WTC11 (cell line): ENCODE measurements at regions not wholly inside any gene's neighbourhood (a gene's known extent, or its start where the extent isn't known, plus 50 kb on each side); places are given as distances from the start of the nearest gene placed in this dataset.

Experiments
- ATAC-seq: fragments of 200-7000 bp; cut with Tn5 transposase; 2 replicates; pipeline ENCODE4 v1.10.0; 2021; ENCODE audit warnings: mild to moderate bottlenecking, moderate library complexity
- CTCF ChIA-PET: fragments of 300-600 bp; sonication (Branson Sonifier 250); formaldehyde crosslinking; loops from one replicate; lab custom pipeline; 2021; ENCODE audit warnings: antibody characterized with exemption; lab: Charles Lee
- POLR2A ChIA-PET: fragments of 350-600 bp; sonication (Branson Sonifier 250); formaldehyde crosslinking; loops from one replicate; lab custom pipeline; 2021; ENCODE audit warnings: antibody characterized with exemption; lab: Charles Lee
- DNase-seq: peaks from one replicate; pipeline ENCODE4 v3.0.0; 2021; ENCODE audit warnings: low spot score
- H3K27ac Mint-ChIP-seq: 2 replicates; pipeline ENCODE4 v1.8.0; 2021; ENCODE audit warnings: mixed read lengths
- H3K27me3 Mint-ChIP-seq: 2 replicates; pipeline ENCODE4 v1.8.0; 2021; ENCODE audit warnings: low read depth, mild to moderate bottlenecking, moderate library complexity, mixed read lengths
- H3K36me3 Mint-ChIP-seq: 2 replicates; pipeline ENCODE4 v1.8.0; 2021; ENCODE audit warnings: mixed read lengths
- H3K4me1 Mint-ChIP-seq: 2 replicates; pipeline ENCODE4 v1.8.0; 2022; ENCODE audit warnings: mixed read lengths
- H3K4me3 Mint-ChIP-seq: 2 replicates; pipeline ENCODE4 v1.8.0; 2021; ENCODE audit warnings: mild to moderate bottlenecking, moderate library complexity, mixed read lengths
- H3K9me3 Mint-ChIP-seq: 2 replicates; pipeline ENCODE4 v1.8.0; 2021; ENCODE audit warnings: mixed read lengths
- CBFB ChIP-seq: sonication (generic); formaldehyde crosslinking; IDR thresholded peaks from 2 replicates; pipeline ENCODE4 v1.8.1; 2022; ENCODE audit warnings: mild to moderate bottlenecking, low read depth, missing genetic modification reagents
- CREB1 ChIP-seq: sonication (generic); formaldehyde crosslinking; IDR thresholded peaks from 2 replicates; pipeline ENCODE4 v1.8.0; 2023; ENCODE audit warnings: mild to moderate bottlenecking, missing genetic modification reagents
- FOXP4 ChIP-seq: sonication (generic); formaldehyde crosslinking; IDR thresholded peaks from 2 replicates; pipeline ENCODE4 v1.8.0; 2022; ENCODE audit warnings: mild to moderate bottlenecking, missing genetic modification reagents
- GTF2I ChIP-seq: fragments of 250-450 bp; sonication (Bioruptor Pico); conservative IDR thresholded peaks from 2 replicates; pipeline ENCODE4 v1.4.0; 2021; ENCODE audit warnings: mild to moderate bottlenecking
- MXD4 ChIP-seq: fragments of 250-450 bp; sonication (Bioruptor Pico); IDR thresholded peaks from 2 replicates; pipeline ENCODE4 v1.8.0; 2021; ENCODE audit warnings: mild to moderate bottlenecking, moderate library complexity, borderline replicate concordance
- NFATC4 ChIP-seq: fragments of 250-450 bp; sonication (Bioruptor Pico); IDR thresholded peaks from 2 replicates; pipeline ENCODE4 v1.9.0; 2021; ENCODE audit warnings: mild to moderate bottlenecking
- NR1H2 ChIP-seq: sonication (generic); formaldehyde crosslinking; IDR thresholded peaks from 2 replicates; pipeline ENCODE4 v1.9.0; 2021; ENCODE audit warnings: mild to moderate bottlenecking, moderate library complexity, missing genetic modification reagents
- PRRX2 ChIP-seq: fragments of 250-450 bp; sonication (Bioruptor Pico); IDR thresholded peaks from 2 replicates; pipeline ENCODE4 v1.8.0; 2021; ENCODE audit warnings: mild to moderate bottlenecking
- SMAD3 ChIP-seq: sonication (generic); formaldehyde crosslinking; IDR thresholded peaks from 2 replicates; pipeline ENCODE4 v1.8.0; 2022; ENCODE audit warnings: missing genetic modification reagents, mild to moderate bottlenecking, borderline replicate concordance
- SOX15 ChIP-seq: fragments of 250-450 bp; sonication (Bioruptor Pico); IDR thresholded peaks from 2 replicates; pipeline ENCODE4 v1.9.0; 2021; ENCODE audit warnings: mild to moderate bottlenecking
- TCF7 ChIP-seq: sonication (generic); formaldehyde crosslinking; IDR thresholded peaks from 2 replicates; pipeline ENCODE4 v1.8.0; 2022; ENCODE audit warnings: mild to moderate bottlenecking, low read depth, missing genetic modification reagents, moderate library complexity
- TEAD4 ChIP-seq: sonication (generic); formaldehyde crosslinking; IDR thresholded peaks from 2 replicates; pipeline ENCODE4 v1.8.0; 2022; ENCODE audit warnings: mild to moderate bottlenecking, missing genetic modification reagents
- ZNF121 ChIP-seq: sonication (generic); formaldehyde crosslinking; IDR thresholded peaks from 2 replicates; pipeline ENCODE4 v1.8.0; 2023; ENCODE audit warnings: missing genetic modification reagents
- ZNF219 ChIP-seq: sonication (generic); formaldehyde crosslinking; IDR thresholded peaks from 2 replicates; pipeline ENCODE4 v1.8.0; 2023; ENCODE audit warnings: missing genetic modification reagents, mild to moderate bottlenecking, borderline replicate concordance
- ZNF232 ChIP-seq: sonication (generic); formaldehyde crosslinking; IDR thresholded peaks from 2 replicates; pipeline ENCODE4 v1.8.0; 2022; ENCODE audit warnings: mild to moderate bottlenecking, missing genetic modification reagents
- ZNF263 ChIP-seq: sonication (generic); formaldehyde crosslinking; IDR thresholded peaks from 2 replicates; pipeline ENCODE4 v1.8.1; 2022; ENCODE audit warnings: low read depth, mild to moderate bottlenecking, moderate library complexity, missing genetic modification reagents
- ZNF281 ChIP-seq: sonication (generic); formaldehyde crosslinking; IDR thresholded peaks from 2 replicates; pipeline ENCODE4 v1.8.0; 2023; ENCODE audit warnings: mild to moderate bottlenecking, missing genetic modification reagents
- ZNF671 ChIP-seq: fragments of 250-450 bp; sonication (Bioruptor Pico); IDR thresholded peaks from 2 replicates; pipeline ENCODE4 v1.8.0; 2021; ENCODE audit warnings: mild to moderate bottlenecking
- TF ChIP-seq, protein P1 (sequence below): sonication (generic); formaldehyde crosslinking; IDR thresholded peaks from 2 replicates; pipeline ENCODE4 v1.8.1; 2023; ENCODE audit warnings: mild to moderate bottlenecking, missing genetic modification reagents
- TF ChIP-seq, protein P2 (sequence below): sonication (generic); formaldehyde crosslinking; IDR thresholded peaks from 2 replicates; pipeline ENCODE4 v1.8.0; 2022; ENCODE audit warnings: mild to moderate bottlenecking, missing genetic modification reagents
- TF ChIP-seq, protein P3 (sequence below): sonication (generic); formaldehyde crosslinking; IDR thresholded peaks from 2 replicates; pipeline ENCODE4 v1.8.1; 2022; ENCODE audit warnings: low read depth, missing genetic modification reagents, borderline replicate concordance
- TF ChIP-seq, protein P4 (sequence below): sonication (generic); formaldehyde crosslinking; IDR thresholded peaks from 2 replicates; pipeline ENCODE4 v1.8.1; 2023; ENCODE audit warnings: mild to moderate bottlenecking, missing genetic modification reagents

- H3K4me1 Mint-ChIP-seq, result peaks cover 11% of the 10 kb centered on the region
- H3K9me3 Mint-ChIP-seq, result peaks cover 25% of the 10 kb centered on the region
- DNase-seq (no peak), ATAC-seq (no peak)
- no peaks in the 10 kb centered on the region; the same call in 1 of the 2 replicates for H3K27me3 Mint-ChIP-seq
- peaks cover 21% of the 10 kb centered on the region for H3K36me3 Mint-ChIP-seq
- POLR2A ChIA-PET, result no interaction called here
- CTCF ChIA-PET, result no interaction called here
- TF ChIP-seq NR1H2, result no peak
- TF ChIP-seq, all 79 proteins: peak for 0
- Mint-ChIP-seq H3K27ac (0 out of 2 replicates have a peak overlapping the region, but pooled peaks have one; percentile 41), H3K4me3 (no peak overlapping the region)
Observed at GRCh38 chr12:124170760-124171159, 124.1 kb upstream of the RFLNA start.

GRCh38 chr12:124171231-124171979, 123.5 kb upstream of the RFLNA start:
- H3K27me3 Mint-ChIP-seq, result no peaks in the 10 kb centered on the region; the same call in 1 of the 2 replicates
- ChIA-PET POLR2A (no interaction called here), CTCF (no interaction called here)
- no peak for DNase-seq
- H3K36me3 Mint-ChIP-seq, result peaks cover 17% of the 10 kb centered on the region
- no peak overlapping the region for H3K27ac Mint-ChIP-seq
- H3K9me3 Mint-ChIP-seq, result peaks cover 23% of the 10 kb centered on the region
- peaks cover 15% of the 10 kb centered on the region for H3K4me1 Mint-ChIP-seq
- no peak overlapping the region for H3K4me3 Mint-ChIP-seq
- ATAC-seq, result no peak
- no peak for TF ChIP-seq TEAD4
- no peak for TF ChIP-seq TCF7
- TF ChIP-seq, protein P1, sequence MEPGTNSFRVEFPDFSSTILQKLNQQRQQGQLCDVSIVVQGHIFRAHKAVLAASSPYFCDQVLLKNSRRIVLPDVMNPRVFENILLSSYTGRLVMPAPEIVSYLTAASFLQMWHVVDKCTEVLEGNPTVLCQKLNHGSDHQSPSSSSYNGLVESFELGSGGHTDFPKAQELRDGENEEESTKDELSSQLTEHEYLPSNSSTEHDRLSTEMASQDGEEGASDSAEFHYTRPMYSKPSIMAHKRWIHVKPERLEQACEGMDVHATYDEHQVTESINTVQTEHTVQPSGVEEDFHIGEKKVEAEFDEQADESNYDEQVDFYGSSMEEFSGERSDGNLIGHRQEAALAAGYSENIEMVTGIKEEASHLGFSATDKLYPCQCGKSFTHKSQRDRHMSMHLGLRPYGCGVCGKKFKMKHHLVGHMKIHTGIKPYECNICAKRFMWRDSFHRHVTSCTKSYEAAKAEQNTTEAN (CRISPR knock-in tag), result no peak
- TF ChIP-seq PRRX2 (CRISPR knock-in tag), result no peak
- TF ChIP-seq SOX15, result no peak
- TF ChIP-seq CREB1, result no peak
- TF ChIP-seq, protein P2, sequence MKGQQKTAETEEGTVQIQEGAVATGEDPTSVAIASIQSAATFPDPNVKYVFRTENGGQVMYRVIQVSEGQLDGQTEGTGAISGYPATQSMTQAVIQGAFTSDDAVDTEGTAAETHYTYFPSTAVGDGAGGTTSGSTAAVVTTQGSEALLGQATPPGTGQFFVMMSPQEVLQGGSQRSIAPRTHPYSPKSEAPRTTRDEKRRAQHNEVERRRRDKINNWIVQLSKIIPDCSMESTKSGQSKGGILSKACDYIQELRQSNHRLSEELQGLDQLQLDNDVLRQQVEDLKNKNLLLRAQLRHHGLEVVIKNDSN, result no peak
- TF ChIP-seq ZNF671 (CRISPR knock-in tag), result no peak
- no peak for TF ChIP-seq NFATC4 (CRISPR knock-in tag)
- TF ChIP-seq, protein P3, sequence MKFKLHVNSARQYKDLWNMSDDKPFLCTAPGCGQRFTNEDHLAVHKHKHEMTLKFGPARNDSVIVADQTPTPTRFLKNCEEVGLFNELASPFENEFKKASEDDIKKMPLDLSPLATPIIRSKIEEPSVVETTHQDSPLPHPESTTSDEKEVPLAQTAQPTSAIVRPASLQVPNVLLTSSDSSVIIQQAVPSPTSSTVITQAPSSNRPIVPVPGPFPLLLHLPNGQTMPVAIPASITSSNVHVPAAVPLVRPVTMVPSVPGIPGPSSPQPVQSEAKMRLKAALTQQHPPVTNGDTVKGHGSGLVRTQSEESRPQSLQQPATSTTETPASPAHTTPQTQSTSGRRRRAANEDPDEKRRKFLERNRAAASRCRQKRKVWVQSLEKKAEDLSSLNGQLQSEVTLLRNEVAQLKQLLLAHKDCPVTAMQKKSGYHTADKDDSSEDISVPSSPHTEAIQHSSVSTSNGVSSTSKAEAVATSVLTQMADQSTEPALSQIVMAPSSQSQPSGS (CRISPR knock-in tag), result no peak
- TF ChIP-seq SMAD3 (CRISPR knock-in tag), result no peak
- no peak for TF ChIP-seq GTF2I
- TF ChIP-seq ZNF219 (CRISPR knock-in tag), result no peak
- TF ChIP-seq ZNF121 (CRISPR knock-in tag), result no peak; the same call in 1 of the 2 replicates
- no peak for TF ChIP-seq MXD4 (CRISPR knock-in tag)
- TF ChIP-seq CBFB (CRISPR knock-in tag), result no peak

DNA sequence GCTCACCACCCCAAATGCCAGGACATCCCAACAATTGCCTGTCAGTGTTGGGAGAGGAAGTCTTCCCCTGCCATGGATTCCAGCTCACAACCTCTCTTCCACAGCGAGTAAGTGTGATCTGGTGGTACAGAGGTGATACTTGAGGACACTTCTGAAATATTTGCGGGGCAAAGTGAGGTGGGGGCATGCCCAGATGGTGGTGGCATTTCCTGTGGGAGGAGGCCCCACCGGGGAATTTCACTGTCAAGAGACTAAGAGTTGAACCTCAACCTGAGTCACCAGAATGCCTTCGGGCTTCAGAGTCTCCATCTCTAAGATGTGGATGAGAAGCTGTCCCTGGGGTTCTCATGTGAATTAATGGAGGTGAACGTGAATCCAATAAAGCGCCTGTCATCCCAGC, 122.3 kb upstream of the RFLNA start:
- Mint-ChIP-seq H3K27me3 (no peaks in the 10 kb centered on the region; the same call in 1 of the 2 replicates), H3K27ac (no peak overlapping the region), H3K36me3 (peaks cover 12% of the 10 kb centered on the region), H3K4me1 (peaks cover 28% of the 10 kb centered on the region), H3K4me3 (no peak overlapping the region), H3K9me3 (peaks cover 20% of the 10 kb centered on the region)
- no peak for DNase-seq
- ATAC-seq, result no peak
- POLR2A ChIA-PET, result interaction anchor here (1.1 kb wide), 1 partner anchor 12 kb away, joined by 9 read pairs; no protein-coding TSS in a partner anchor
- CTCF ChIA-PET, result no interaction called here
- no peak for TF ChIP-seq ZNF263 (CRISPR knock-in tag)
- TF ChIP-seq ZNF219 (CRISPR knock-in tag), result no peak
- TF ChIP-seq ZNF281, result no peak
- TF ChIP-seq, protein P4, sequence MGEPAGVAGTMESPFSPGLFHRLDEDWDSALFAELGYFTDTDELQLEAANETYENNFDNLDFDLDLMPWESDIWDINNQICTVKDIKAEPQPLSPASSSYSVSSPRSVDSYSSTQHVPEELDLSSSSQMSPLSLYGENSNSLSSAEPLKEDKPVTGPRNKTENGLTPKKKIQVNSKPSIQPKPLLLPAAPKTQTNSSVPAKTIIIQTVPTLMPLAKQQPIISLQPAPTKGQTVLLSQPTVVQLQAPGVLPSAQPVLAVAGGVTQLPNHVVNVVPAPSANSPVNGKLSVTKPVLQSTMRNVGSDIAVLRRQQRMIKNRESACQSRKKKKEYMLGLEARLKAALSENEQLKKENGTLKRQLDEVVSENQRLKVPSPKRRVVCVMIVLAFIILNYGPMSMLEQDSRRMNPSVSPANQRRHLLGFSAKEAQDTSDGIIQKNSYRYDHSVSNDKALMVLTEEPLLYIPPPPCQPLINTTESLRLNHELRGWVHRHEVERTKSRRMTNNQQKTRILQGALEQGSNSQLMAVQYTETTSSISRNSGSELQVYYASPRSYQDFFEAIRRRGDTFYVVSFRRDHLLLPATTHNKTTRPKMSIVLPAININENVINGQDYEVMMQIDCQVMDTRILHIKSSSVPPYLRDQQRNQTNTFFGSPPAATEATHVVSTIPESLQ, result no peak
- TF ChIP-seq SOX15, result no peak
- no peak for TF ChIP-seq ZNF232
- TF ChIP-seq FOXP4 (CRISPR knock-in tag), result no peak
- no peak for TF ChIP-seq ZNF671 (CRISPR knock-in tag)
